Endodermal cell (in vitro differentiated cells): ENCODE measurements at regions not wholly inside any gene's neighbourhood (a gene's known extent, or its start where the extent isn't known, plus 50 kb on each side); places are given as distances from the start of the nearest gene placed in this dataset.
A peak's percentile ranks its signal among the peaks of the same experiment; 100 is the strongest.

Experiments
- DNase-seq: peaks from one replicate; pipeline ENCODE4 v3.0.0-alpha.2; 2017
- H3K27ac ChIP-seq: 2 replicates; pipeline ENCODE4 v1.5.1; 2013; ENCODE audit warnings: mild to moderate bottlenecking, low read depth, low read length, moderate library complexity
- H3K27me3 ChIP-seq: 2 replicates; pipeline ENCODE4 v1.6.1; 2013; ENCODE audit warnings: mild to moderate bottlenecking, low read length, moderate library complexity; ENCODE audit not compliant: insufficient read depth, control insufficient read depth, poor library complexity, severe bottlenecking
- H3K36me3 ChIP-seq: 2 replicates; pipeline ENCODE4 v1.7.0; 2013; ENCODE audit warnings: mild to moderate bottlenecking, low read length, moderate library complexity; ENCODE audit not compliant: control insufficient read depth, insufficient read depth
- H3K4me1 ChIP-seq: one replicate; pipeline ENCODE4 v1.7.0; 2013; ENCODE audit warnings: low read length; ENCODE audit not compliant: control insufficient read depth, insufficient read depth
- H3K4me3 ChIP-seq: 2 replicates; pipeline ENCODE4 v1.5.1; 2013; ENCODE audit warnings: mild to moderate bottlenecking, low read length, moderate library complexity
- H3K9ac ChIP-seq: 2 replicates; pipeline ENCODE4 v1.6.1; 2013; ENCODE audit warnings: mild to moderate bottlenecking, low read length, moderate library complexity; ENCODE audit not compliant: poor library complexity, severe bottlenecking; ENCODE audit errors: extremely low read depth
- H3K9me3 ChIP-seq: 2 replicates; pipeline ENCODE4 v1.6.1; 2013; ENCODE audit warnings: mild to moderate bottlenecking, low read length, moderate library complexity; ENCODE audit not compliant: control insufficient read depth
- H3K27ac Mint-ChIP-seq: 2 replicates; pipeline ENCODE4 v1.8.0; 2020; ENCODE audit warnings: mixed read lengths
- H3K27me3 Mint-ChIP-seq: 2 replicates; pipeline ENCODE4 v1.8.0; 2021; ENCODE audit warnings: mild to moderate bottlenecking, mixed read lengths; ENCODE audit not compliant: insufficient read depth
- H3K36me3 Mint-ChIP-seq: 2 replicates; pipeline ENCODE4 v1.8.0; 2020; ENCODE audit warnings: low read depth, mixed read lengths
- H3K4me1 Mint-ChIP-seq: 2 replicates; pipeline ENCODE4 v1.8.0; 2020; ENCODE audit warnings: mixed read lengths
- H3K4me3 Mint-ChIP-seq: 2 replicates; pipeline ENCODE4 v1.8.0; 2020; ENCODE audit warnings: mild to moderate bottlenecking, moderate library complexity, mixed read lengths
- H3K9me3 Mint-ChIP-seq: 2 replicates; pipeline ENCODE4 v1.8.0; 2020; ENCODE audit warnings: mild to moderate bottlenecking, mixed read lengths
- WGBS, 2 experiments: methylation state at CpG; one replicate each; pipeline versions ENCODE4 v1.1.5 to v1.1.7; 2013; ENCODE audit warnings: missing lambda C conversion rate in 2 of 2, mixed read lengths in 1 of 2; ENCODE audit not compliant: insufficient coverage in 1 of 2, insufficient read length in 1 of 2; 5-methylcytosine and 5-hydroxymethylcytosine counted together
- TF ChIP-seq, protein P1 (sequence below): fragments of 200-600 bp; sonication (generic); conservative IDR thresholded peaks from 2 replicates; pipeline ENCODE4 v1.5.0; 2021; ENCODE audit warnings: antibody characterized with exemption, mild to moderate bottlenecking

DNA sequence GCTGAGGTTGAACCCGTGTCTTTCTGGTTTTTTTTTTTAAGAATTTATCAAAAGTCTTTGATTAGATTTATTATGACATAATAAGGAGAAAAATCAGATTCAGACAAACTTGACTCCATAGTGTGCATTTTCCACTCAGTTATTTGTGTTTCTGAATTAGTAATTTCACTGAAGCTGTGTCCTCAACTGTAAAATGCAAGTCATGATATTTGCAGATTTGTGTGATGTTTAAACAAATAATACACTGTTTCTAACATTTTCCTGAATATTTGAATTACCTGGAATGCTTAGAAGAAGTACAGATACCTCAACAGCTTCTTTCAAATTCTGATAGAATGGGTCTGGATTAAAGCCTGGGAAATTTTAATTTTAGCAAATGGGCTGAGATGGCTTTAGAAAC lies 1050.3 kb upstream of the MAP3K7 start:
- DNase-seq = no peak
- no peak overlapping the region for H3K4me3 ChIP-seq
- no peaks in the 10 kb centered on the region for H3K27me3 ChIP-seq
- peaks cover 6% of the 10 kb centered on the region for H3K9me3 ChIP-seq
- H3K27ac Mint-ChIP-seq = no peak overlapping the region
- peaks cover 3% of the 10 kb centered on the region for H3K9me3 Mint-ChIP-seq
- no peak overlapping the region for H3K27ac ChIP-seq
- H3K4me3 Mint-ChIP-seq = no peak overlapping the region
- H3K36me3 ChIP-seq = no peaks in the 10 kb centered on the region
- H3K36me3 Mint-ChIP-seq = no peaks in the 10 kb centered on the region
- WGBS, 2 experiments = 91% methylated on average over 1 of the region's 1 CpG; no CpG with 5 or more reads in 1 of the 2 experiments
- peaks cover 17% of the 10 kb centered on the region for H3K4me1 ChIP-seq
- no peaks in the 10 kb centered on the region for H3K27me3 Mint-ChIP-seq
- no peak overlapping the region for H3K9ac ChIP-seq
- TF ChIP-seq, protein P1, sequence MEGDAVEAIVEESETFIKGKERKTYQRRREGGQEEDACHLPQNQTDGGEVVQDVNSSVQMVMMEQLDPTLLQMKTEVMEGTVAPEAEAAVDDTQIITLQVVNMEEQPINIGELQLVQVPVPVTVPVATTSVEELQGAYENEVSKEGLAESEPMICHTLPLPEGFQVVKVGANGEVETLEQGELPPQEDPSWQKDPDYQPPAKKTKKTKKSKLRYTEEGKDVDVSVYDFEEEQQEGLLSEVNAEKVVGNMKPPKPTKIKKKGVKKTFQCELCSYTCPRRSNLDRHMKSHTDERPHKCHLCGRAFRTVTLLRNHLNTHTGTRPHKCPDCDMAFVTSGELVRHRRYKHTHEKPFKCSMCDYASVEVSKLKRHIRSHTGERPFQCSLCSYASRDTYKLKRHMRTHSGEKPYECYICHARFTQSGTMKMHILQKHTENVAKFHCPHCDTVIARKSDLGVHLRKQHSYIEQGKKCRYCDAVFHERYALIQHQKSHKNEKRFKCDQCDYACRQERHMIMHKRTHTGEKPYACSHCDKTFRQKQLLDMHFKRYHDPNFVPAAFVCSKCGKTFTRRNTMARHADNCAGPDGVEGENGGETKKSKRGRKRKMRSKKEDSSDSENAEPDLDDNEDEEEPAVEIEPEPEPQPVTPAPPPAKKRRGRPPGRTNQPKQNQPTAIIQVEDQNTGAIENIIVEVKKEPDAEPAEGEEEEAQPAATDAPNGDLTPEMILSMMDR = no peak
- H3K4me1 Mint-ChIP-seq = peaks cover 27% of the 10 kb centered on the region

DNA sequence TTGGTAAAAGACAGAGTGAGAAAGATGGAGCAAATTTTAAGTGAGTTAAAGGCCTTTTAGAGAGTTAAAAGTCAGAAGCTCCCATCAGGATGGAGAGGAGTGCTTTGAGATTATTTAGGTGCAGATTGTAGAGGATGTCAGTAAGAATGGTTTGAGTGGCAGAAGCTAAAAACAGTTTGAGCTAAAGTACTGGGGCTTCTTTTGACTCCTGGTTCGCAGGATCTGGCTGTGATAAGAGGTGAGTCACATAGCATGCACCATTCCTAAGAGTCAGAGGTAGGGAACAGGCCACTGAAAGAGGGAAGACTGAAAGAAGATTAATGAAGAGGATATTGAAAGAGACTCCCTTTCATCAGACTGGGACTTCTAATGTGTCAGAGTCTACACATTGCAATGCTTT lies 1047.9 kb upstream of the MAP3K7 start:
- H3K9ac ChIP-seq = no peak overlapping the region
- H3K27ac ChIP-seq = no peak overlapping the region
- Mint-ChIP-seq H3K36me3 (no peaks in the 10 kb centered on the region), H3K4me1 (peaks cover 27% of the 10 kb centered on the region), H3K27me3 (no peaks in the 10 kb centered on the region), H3K9me3 (no peaks in the 10 kb centered on the region), H3K4me3 (no peak overlapping the region), H3K27ac (no peak overlapping the region)
- TF ChIP-seq, protein P1 = no peak
- H3K27me3 ChIP-seq = no peaks in the 10 kb centered on the region
- H3K36me3 ChIP-seq = no peaks in the 10 kb centered on the region
- 22 to 49% methylated on average over 1 of the region's 1 CpG for WGBS, 2 experiments
- DNase-seq = peak; percentile 56
- H3K9me3 ChIP-seq = peaks cover 6% of the 10 kb centered on the region
- no peak overlapping the region for H3K4me3 ChIP-seq
- peaks cover 17% of the 10 kb centered on the region for H3K4me1 ChIP-seq

DNA sequence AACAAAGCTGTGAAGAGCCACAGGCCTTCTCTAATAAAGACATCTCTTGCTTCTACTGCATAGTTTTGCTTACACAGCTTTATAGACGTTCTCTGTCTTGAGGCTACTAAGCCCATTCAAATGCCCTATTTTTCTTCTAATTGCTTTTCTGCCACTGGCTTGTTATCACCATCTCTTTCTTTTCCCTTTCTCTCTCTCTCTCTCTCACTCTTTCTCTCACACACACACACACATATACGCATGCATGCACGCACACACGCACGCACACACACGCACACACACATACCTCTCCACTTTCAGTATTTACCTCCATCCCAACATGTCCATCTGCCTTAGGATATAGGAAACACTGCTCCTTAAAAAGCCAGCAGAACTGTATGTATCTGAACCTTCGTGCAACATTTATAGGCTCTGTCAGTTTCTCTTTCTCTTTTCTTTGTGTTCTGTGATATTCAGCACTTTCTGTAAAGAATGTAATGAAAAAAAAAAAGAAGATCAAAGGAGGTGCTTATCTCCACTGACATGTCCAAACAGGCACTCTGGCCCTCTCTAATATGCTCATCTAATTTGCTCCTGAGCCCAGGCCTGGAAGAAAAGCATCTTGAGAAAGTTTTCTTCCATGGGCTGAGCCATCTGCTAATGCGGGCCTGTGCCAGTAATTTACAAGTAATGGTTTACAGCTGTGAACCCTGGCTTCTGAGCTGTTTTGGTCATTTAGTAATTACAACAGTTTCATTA lies 1046.7 kb upstream of the MAP3K7 start:
- H3K9me3 Mint-ChIP-seq = no peaks in the 10 kb centered on the region
- Histone ChIP-seq H3K4me3 (no peak overlapping the region), H3K9me3 (no peaks in the 10 kb centered on the region), H3K27ac (no peak overlapping the region), H3K36me3 (no peaks in the 10 kb centered on the region), H3K27me3 (no peaks in the 10 kb centered on the region), H3K4me1 (peaks cover 17% of the 10 kb centered on the region), H3K9ac (no peak overlapping the region)
- no peak overlapping the region for H3K4me3 Mint-ChIP-seq
- no peaks in the 10 kb centered on the region for H3K27me3 Mint-ChIP-seq
- 93% methylated on average over 3 to 8 of the region's 8 CpGs for WGBS, 2 experiments
- no peak for DNase-seq
- H3K36me3 Mint-ChIP-seq = no peaks in the 10 kb centered on the region
- TF ChIP-seq, protein P1 = no peak
- peaks cover 26% of the 10 kb centered on the region for H3K4me1 Mint-ChIP-seq
- no peak overlapping the region for H3K27ac Mint-ChIP-seq
